ENCODE measurements at regions not wholly inside any gene's neighbourhood (a gene's known extent, or its start where the extent isn't known, plus 50 kb on each side); places are given as distances from the start of the nearest gene placed in this dataset.

DNA sequence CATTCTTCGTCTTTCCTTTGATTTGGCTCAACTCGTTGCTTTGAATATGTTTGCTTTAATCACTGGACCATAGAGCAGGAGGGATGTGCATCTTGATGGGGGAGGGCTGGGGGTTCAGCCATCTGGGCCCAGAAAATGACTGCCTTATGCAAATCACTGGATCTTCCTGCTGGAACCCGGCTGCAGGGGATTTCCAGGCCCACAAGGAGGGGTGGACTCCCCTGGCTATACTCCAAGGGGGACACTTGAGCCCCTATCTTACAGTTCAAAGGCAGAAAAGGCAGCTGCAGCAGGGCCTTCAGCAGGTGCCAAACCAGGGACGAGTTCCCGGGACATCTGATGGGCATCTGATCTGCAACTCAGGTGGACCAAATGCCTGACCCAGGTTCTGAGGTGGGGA is 122.5 kb downstream of the DICER1 start:
- Mint-ChIP-seq H3K4me1 (ENCODE audit: low read depth) (no peaks in the 10 kb centered on the region), H3K9me3 (ENCODE audit: low read depth) (peaks cover 18% of the 10 kb centered on the region), H3K4me3 (ENCODE audit: low read depth) (no peak overlapping the region), H3K27ac (no peak overlapping the region), H3K27me3 (peaks cover 5% of the 10 kb centered on the region), H3K36me3 (ENCODE audit: insufficient read depth) (peaks cover 2% of the 10 kb centered on the region)
- TF ChIP-seq, protein P1, sequence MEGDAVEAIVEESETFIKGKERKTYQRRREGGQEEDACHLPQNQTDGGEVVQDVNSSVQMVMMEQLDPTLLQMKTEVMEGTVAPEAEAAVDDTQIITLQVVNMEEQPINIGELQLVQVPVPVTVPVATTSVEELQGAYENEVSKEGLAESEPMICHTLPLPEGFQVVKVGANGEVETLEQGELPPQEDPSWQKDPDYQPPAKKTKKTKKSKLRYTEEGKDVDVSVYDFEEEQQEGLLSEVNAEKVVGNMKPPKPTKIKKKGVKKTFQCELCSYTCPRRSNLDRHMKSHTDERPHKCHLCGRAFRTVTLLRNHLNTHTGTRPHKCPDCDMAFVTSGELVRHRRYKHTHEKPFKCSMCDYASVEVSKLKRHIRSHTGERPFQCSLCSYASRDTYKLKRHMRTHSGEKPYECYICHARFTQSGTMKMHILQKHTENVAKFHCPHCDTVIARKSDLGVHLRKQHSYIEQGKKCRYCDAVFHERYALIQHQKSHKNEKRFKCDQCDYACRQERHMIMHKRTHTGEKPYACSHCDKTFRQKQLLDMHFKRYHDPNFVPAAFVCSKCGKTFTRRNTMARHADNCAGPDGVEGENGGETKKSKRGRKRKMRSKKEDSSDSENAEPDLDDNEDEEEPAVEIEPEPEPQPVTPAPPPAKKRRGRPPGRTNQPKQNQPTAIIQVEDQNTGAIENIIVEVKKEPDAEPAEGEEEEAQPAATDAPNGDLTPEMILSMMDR (IDR thresholded peaks at IDR 0.05; ENCODE audit: unreplicated experiment), result no peak
- DNase-seq (ENCODE audit: low spot score, unreplicated experiment), result no peak

GRCh38 chr14:95033682-95034632 is 123.4 kb downstream of the DICER1 start:
- Mint-ChIP-seq H3K9me3 (ENCODE audit: low read depth) (peaks cover 22% of the 10 kb centered on the region), H3K27me3 (peaks cover 5% of the 10 kb centered on the region), H3K36me3 (ENCODE audit: insufficient read depth) (peaks cover 2% of the 10 kb centered on the region), H3K4me1 (ENCODE audit: low read depth) (no peaks in the 10 kb centered on the region), H3K4me3 (ENCODE audit: low read depth) (no peak overlapping the region), H3K27ac (no peak overlapping the region)
- no peak for DNase-seq (ENCODE audit: low spot score, unreplicated experiment)
- TF ChIP-seq, protein P1 (IDR thresholded peaks at IDR 0.05; ENCODE audit: unreplicated experiment), result no peak

GRCh38 chr14:95033031-95033430 is 124.3 kb downstream of the DICER1 start:
- Mint-ChIP-seq H3K9me3 (ENCODE audit: low read depth) (peaks cover 22% of the 10 kb centered on the region), H3K27ac (no peak overlapping the region), H3K27me3 (peaks cover 5% of the 10 kb centered on the region), H3K36me3 (ENCODE audit: insufficient read depth) (peaks cover 2% of the 10 kb centered on the region), H3K4me1 (ENCODE audit: low read depth) (no peaks in the 10 kb centered on the region), H3K4me3 (ENCODE audit: low read depth) (no peak overlapping the region)
- no peak for DNase-seq (ENCODE audit: low spot score, unreplicated experiment)
- TF ChIP-seq, protein P1 (IDR thresholded peaks at IDR 0.05; ENCODE audit: unreplicated experiment), result no peak

DNA sequence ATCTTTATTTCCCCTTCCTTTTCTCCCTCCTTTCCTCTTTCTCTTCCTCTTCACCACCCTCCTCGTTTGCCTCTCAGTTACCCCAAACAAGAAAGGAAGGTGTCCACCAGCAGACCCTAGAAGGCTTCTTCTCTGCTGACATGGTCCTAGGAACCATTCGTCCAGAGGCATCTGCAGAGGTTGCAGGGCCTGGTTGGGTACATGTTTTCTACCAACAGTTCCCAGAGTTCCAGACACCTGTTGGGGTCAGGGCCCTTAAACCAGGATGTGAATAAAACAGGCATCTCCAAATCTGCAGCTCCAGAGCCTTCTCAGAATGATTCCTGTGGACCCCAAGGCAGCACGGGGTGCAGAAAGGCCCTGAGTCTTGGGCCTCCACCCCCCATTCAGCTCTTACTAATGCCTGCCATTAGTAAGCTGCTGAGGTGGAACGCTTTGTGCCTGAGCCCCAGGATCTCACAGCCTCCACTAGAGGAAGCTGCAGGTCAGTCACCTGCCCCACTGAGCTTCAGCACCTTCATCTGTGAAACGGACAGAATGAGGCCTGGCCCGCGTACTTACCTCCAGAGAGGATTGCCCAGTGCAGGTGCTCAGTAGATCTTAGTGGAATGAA is 130.4 kb downstream of the DICER1 start:
- DNase-seq (ENCODE audit: low spot score, unreplicated experiment), result no peak
- H3K27ac Mint-ChIP-seq, result no peak overlapping the region
- no peaks in the 10 kb centered on the region for H3K4me1 Mint-ChIP-seq (ENCODE audit: low read depth)
- H3K36me3 Mint-ChIP-seq (ENCODE audit: insufficient read depth), result peaks cover 2% of the 10 kb centered on the region
- peaks cover 8% of the 10 kb centered on the region for H3K27me3 Mint-ChIP-seq
- TF ChIP-seq, protein P1 (IDR thresholded peaks at IDR 0.05; ENCODE audit: unreplicated experiment), result no peak
- no peak overlapping the region for H3K4me3 Mint-ChIP-seq (ENCODE audit: low read depth)
- peaks cover 16% of the 10 kb centered on the region for H3K9me3 Mint-ChIP-seq (ENCODE audit: low read depth)

GRCh38 chr14:95025941-95026340 is 131.4 kb downstream of the DICER1 start:
- H3K36me3 Mint-ChIP-seq (ENCODE audit: insufficient read depth), result no peaks in the 10 kb centered on the region
- no peak overlapping the region for H3K27ac Mint-ChIP-seq
- H3K4me1 Mint-ChIP-seq (ENCODE audit: low read depth), result no peaks in the 10 kb centered on the region
- no peak for DNase-seq (ENCODE audit: low spot score, unreplicated experiment)
- TF ChIP-seq, protein P1 (IDR thresholded peaks at IDR 0.05; ENCODE audit: unreplicated experiment), result no peak
- H3K4me3 Mint-ChIP-seq (ENCODE audit: low read depth), result no peak overlapping the region
- peaks cover 8% of the 10 kb centered on the region for H3K27me3 Mint-ChIP-seq
- peaks cover 10% of the 10 kb centered on the region for H3K9me3 Mint-ChIP-seq (ENCODE audit: low read depth)

Data from progenitor cell of endocrine pancreas (in vitro differentiated cells).